Uterus (tissue), 2 donors: ENCODE measurements at regions not wholly inside any gene's neighbourhood (a gene's known extent, or its start where the extent isn't known, plus 50 kb on each side); places are given as distances from the start of the nearest gene placed in this dataset.

Source experiments
- POLR2A ChIP-seq, 2 donors: fragments of 450-650 bp; IDR thresholded peaks; one replicate each; pipeline ENCODE4 v1.6.1; 2016; ENCODE audit warnings: antibody characterized with exemption in 2 of 2, mild to moderate bottlenecking in 1 of 2, moderate library complexity in 1 of 2
- TF ChIP-seq, protein P1 (sequence below), 4 experiments: fragments of 200-600 bp in 2 of 4; fragments of 450-650 bp in 2 of 4; sonication (generic) in 2 of 4; IDR thresholded peaks; one replicate each; pipeline ENCODE4 v1.5.1; 2016 to 2019; ENCODE audit warnings: antibody characterized with exemption in 4 of 4, mild to moderate bottlenecking in 2 of 4, moderate library complexity in 1 of 4

DNA sequence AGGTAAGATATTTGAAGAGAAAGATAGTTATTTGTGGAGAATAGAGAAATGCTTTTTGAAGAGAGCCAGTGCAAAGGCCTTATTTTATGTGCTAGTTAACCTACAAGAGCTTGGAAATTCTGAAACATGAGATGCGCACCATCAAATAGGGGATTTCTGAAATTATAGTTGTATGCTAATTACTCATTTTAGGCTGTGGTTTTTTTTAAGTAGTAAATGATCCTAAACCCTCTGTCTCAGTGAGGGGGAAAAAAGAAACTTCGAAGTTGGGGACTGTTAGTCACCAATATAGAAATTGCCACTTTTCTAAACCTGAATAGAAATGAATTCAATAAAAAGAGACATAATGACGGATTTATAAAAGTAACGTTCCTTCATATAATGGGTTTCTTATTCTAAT lies 119.3 kb upstream of the MDFIC start:
- no peak for TF ChIP-seq POLR2A (IDR thresholded peaks at IDR 0.05)
- TF ChIP-seq, protein P1, sequence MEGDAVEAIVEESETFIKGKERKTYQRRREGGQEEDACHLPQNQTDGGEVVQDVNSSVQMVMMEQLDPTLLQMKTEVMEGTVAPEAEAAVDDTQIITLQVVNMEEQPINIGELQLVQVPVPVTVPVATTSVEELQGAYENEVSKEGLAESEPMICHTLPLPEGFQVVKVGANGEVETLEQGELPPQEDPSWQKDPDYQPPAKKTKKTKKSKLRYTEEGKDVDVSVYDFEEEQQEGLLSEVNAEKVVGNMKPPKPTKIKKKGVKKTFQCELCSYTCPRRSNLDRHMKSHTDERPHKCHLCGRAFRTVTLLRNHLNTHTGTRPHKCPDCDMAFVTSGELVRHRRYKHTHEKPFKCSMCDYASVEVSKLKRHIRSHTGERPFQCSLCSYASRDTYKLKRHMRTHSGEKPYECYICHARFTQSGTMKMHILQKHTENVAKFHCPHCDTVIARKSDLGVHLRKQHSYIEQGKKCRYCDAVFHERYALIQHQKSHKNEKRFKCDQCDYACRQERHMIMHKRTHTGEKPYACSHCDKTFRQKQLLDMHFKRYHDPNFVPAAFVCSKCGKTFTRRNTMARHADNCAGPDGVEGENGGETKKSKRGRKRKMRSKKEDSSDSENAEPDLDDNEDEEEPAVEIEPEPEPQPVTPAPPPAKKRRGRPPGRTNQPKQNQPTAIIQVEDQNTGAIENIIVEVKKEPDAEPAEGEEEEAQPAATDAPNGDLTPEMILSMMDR (IDR thresholded peaks at IDR 0.05), result no peak
